Adrenal gland (tissue), 5 donors: ENCODE measurements at regions not wholly inside any gene's neighbourhood (a gene's known extent, or its start where the extent isn't known, plus 50 kb on each side); places are given as distances from the start of the nearest gene placed in this dataset.

Experiments
- CTCF ChIP-seq, 6 experiments: fragments of 450-650 bp in 4 of 6; fragments of 200-600 bp in 2 of 6; sonication (generic) in 1 of 6; IDR thresholded peaks; 1 replicate in 5 of 6; 2 replicates in 1 of 6; pipeline versions ENCODE4 v1.5.1 to v1.8.0; 2016 to 2021; ENCODE audit warnings: antibody characterized with exemption in 6 of 6, mild to moderate bottlenecking in 2 of 6, moderate library complexity in 1 of 6
- POLR2A ChIP-seq, 2 donors: fragments of 450-650 bp; IDR thresholded peaks; one replicate each; pipeline ENCODE4 v1.6.1; 2017; ENCODE audit warnings: antibody characterized with exemption in 2 of 2, mild to moderate bottlenecking in 2 of 2, moderate library complexity in 1 of 2
- donor health status: DM: no; HTN: no; CAD: no.

GRCh38 chr3:30294241-30294667 lies 312.1 kb upstream of the TGFBR2 start:
- TF ChIP-seq CTCF (IDR thresholded peaks at IDR 0.05) = no peak
- no peak for TF ChIP-seq POLR2A (IDR thresholded peaks at IDR 0.05)
